Astrocyte of the cerebellum (primary cell): ENCODE measurements at regions not wholly inside any gene's neighbourhood (a gene's known extent, or its start where the extent isn't known, plus 50 kb on each side); places are given as distances from the start of the nearest gene placed in this dataset.
"Not testable (repeated sequence)": the region's sequence is repeated elsewhere in the genome, so short reads cannot be mapped to it uniquely, and the experiment has no call there.

Experiments used
- DNase-seq: peaks from one replicate; pipeline ENCODE4 v3.0.0-alpha.2; 2011; ENCODE audit warnings: low read depth
- H3K4me3 ChIP-seq: 2 replicates; pipeline ENCODE4 v1.5.1; 2011; ENCODE audit warnings: mild to moderate bottlenecking, low read depth, low read length, moderate library complexity
- CTCF ChIP-seq: IDR thresholded peaks from 2 replicates; pipeline ENCODE4 v1.5.1; 2012; ENCODE audit warnings: low read length, low read depth, moderate library complexity, mild to moderate bottlenecking; ENCODE audit errors: missing control alignments
- in situ Hi-C: cut with HindIII; loops from 2 replicates; pipeline ENCODE4 v1.10.0; 2017; ENCODE audit warnings: low sequenced_read_pairs

GRCh38 chr11:88061111-88061510, 114.1 kb downstream of the RAB38 start:
- DNase-seq = no peak
- TF ChIP-seq CTCF = no peak
- no peak overlapping the region for H3K4me3 ChIP-seq
- in situ Hi-C loops = no loop called here

DNA sequence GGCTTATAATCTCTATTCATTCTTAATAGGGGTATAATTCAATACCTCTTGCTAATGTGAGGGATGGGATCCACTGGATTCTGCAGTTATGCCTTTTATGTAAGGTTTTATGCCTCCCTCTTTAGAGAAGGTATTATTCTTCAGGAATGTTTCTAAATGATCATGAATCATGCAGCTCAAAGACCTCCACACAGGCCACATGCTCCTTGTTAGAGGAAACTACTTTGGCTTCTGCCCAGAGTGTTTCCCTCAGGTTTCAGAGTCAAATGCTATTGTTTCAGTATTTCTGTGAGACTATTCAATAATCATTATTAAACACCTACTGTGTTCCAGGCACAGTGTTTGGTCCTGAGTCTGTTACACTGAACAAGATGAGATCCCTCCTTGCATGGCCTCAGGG, 115.9 kb downstream of the RAB38 start:
- in situ Hi-C loops = no loop called here
- no peak overlapping the region for H3K4me3 ChIP-seq
- no peak for TF ChIP-seq CTCF
- DNase-seq = peak; percentile 28

DNA sequence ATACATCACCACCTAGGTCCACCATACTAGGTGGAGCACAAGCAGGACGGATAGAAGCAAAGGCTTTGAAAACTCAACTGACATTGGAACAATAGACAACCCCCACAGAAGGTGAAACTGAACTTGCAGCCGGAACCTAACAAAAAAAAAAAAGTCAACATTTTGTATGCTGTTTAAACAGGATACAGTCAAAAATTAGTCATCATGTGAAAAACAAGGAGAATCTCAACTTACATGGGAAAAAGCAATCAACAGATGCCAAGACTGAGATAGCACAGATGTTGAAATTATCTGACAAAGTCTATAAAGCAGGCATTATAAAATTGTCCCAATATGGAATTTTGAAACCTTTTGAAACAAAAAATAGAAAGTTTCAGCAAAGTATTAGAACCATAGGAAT, 123.8 kb downstream of the RAB38 start:
- DNase-seq = no peak
- no peak overlapping the region for H3K4me3 ChIP-seq
- no peak for TF ChIP-seq CTCF
- in situ Hi-C loops = no loop called here

DNA sequence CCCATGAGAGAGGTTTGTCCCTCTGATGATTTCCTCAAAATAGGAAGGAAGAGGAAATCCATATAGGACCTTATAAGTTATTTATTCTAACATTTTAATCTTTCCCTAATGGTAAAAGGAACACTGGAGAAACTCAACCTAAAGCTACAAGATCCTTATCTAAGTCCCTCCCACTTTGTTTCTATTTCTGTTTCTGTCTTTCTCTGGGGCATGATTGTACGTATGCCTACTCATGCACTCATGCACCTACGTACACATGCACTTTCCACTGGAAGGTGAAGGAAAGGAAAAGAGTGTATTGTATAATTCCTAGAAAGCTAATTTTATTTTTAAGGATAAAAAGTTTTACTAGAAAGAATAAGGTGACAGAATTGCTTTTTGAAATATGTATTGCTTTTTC, 125.0 kb downstream of the RAB38 start:
- no peak for DNase-seq
- TF ChIP-seq CTCF = no peak
- H3K4me3 ChIP-seq = no peak overlapping the region
- in situ Hi-C loops = no loop called here

GRCh38 chr11:88045288-88045687, 130.0 kb downstream of the RAB38 start:
- DNase-seq, H3K4me3 ChIP-seq, in situ Hi-C loops: not testable (repeated sequence)

DNA sequence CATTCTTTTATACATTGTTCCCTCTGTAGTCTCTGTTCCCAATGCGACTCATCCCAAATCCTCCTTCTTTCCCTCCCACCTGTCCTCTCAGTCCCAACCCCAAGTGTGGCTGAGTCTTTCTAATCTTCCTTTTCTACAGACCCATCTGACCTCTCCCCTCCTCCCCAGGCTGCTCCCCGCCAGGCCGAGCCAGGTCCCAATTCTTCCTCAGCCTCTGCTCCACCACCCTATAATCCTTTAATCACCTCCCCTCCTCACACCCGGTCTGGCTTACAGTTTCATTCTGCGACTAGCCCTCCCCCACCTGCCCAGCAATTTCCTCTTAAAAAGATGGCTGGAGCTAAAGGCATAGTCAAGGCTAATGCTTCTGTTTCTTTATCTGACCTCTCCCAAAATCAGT, 130.6 kb downstream of the RAB38 start:
- DNase-seq, H3K4me3 ChIP-seq, in situ Hi-C loops: not testable (repeated sequence)

- TF ChIP-seq CTCF = no peak
- in situ Hi-C loops = no loop called here
- no peak overlapping the region for H3K4me3 ChIP-seq
- DNase-seq = no peak
Observed at GRCh38 chr11:88043149-88043548, 132.1 kb downstream of the RAB38 start.

GRCh38 chr11:88042647-88043046, 132.6 kb downstream of the RAB38 start:
- in situ Hi-C loops = no loop called here
- no peak overlapping the region for H3K4me3 ChIP-seq
- no peak for DNase-seq
- TF ChIP-seq CTCF = no peak
